OCI-LY7 (cell line): ENCODE measurements at regions not wholly inside any gene's neighbourhood (a gene's known extent, or its start where the extent isn't known, plus 50 kb on each side); places are given as distances from the start of the nearest gene placed in this dataset.

Source experiments
- CTCF ChIP-seq: fragments of 200-600 bp; sonication (generic); conservative IDR thresholded peaks from 2 replicates; pipeline ENCODE4 v1.5.1; 2014; ENCODE audit warnings: mild to moderate bottlenecking, antibody characterized with exemption, low read length, moderate library complexity, mixed read lengths
- EZH2phosphoT487 ChIP-seq: fragments of 200-600 bp; sonication (generic); IDR thresholded peaks from 2 replicates; pipeline ENCODE4 v1.6.1; 2018; ENCODE audit warnings: low read depth, borderline replicate concordance, mild to moderate bottlenecking, mixed run types, antibody characterized with exemption, low read length, moderate library complexity, mixed read lengths

- TF ChIP-seq CTCF (no peak), EZH2phosphoT487 (no peak)
Measured at GRCh38 chr3:45321607-45322391, 66.6 kb upstream of the LARS2 start.
